HEK293 (cell line): ENCODE measurements at regions not wholly inside any gene's neighbourhood (a gene's known extent, or its start where the extent isn't known, plus 50 kb on each side); places are given as distances from the start of the nearest gene placed in this dataset.

Experiments
- CTCF ChIA-PET: fragments of 350-600 bp; formaldehyde crosslinking; extraction: SDS; loops from one replicate; lab custom pipeline; 2021; ENCODE audit warnings: antibody characterized with exemption; lab: Yijun Ruan, JAX
- POLR2A ChIA-PET: fragments of 300-600 bp; formaldehyde crosslinking; extraction: SDS; loops from one replicate; lab custom pipeline; 2020; ENCODE audit warnings: antibody characterized with exemption, inconsistent platforms; lab: Yijun Ruan, JAX
- H3K27ac ChIP-seq: fragments of 200-500 bp; sonication (Bioruptor generic); 2 replicates; pipeline ENCODE4 v1.5.1; 2014; ENCODE audit warnings: low read depth, low read length, control low read depth, inconsistent platforms; ENCODE audit errors: extremely low read depth
- H3K36me3 ChIP-seq, 2 experiments: fragments of 200-500 bp in 1 of 2; sonication (Bioruptor generic) in 1 of 2; 1 replicate in 1 of 2; 2 replicates in 1 of 2; pipeline ENCODE4 v1.5.1; 2014 to 2017; ENCODE audit warnings: inconsistent platforms in 2 of 2, low read length in 2 of 2; ENCODE audit not compliant: control insufficient read depth in 2 of 2, insufficient read depth in 1 of 2
- H3K4me1 ChIP-seq: fragments of 200-500 bp; sonication (Bioruptor generic); 2 replicates; pipeline ENCODE4 v1.5.1; 2014; ENCODE audit warnings: mild to moderate bottlenecking, low read length, inconsistent platforms; ENCODE audit not compliant: control insufficient read depth, insufficient read depth
- H3K4me3 ChIP-seq: 2 replicates; pipeline ENCODE4 v1.5.1; 2011; ENCODE audit warnings: low read depth, mild to moderate bottlenecking, control low read depth, low read length, moderate library complexity
- H3K9me3 ChIP-seq: fragments of 200-500 bp; sonication (Bioruptor generic); 2 replicates; pipeline ENCODE4 v1.5.1; 2014; ENCODE audit warnings: low read depth, low read length, inconsistent platforms; ENCODE audit not compliant: control insufficient read depth, insufficient read depth
- BCL11A ChIP-seq: fragments of 450-650 bp; formaldehyde crosslinking; IDR thresholded peaks from 2 replicates; pipeline ENCODE4 v1.5.1; 2016; ENCODE audit warnings: low read depth, missing biosample characterization, missing genetic modification characterization
- FEZF1 ChIP-seq: fragments of 450-650 bp; formaldehyde crosslinking; IDR thresholded peaks from 2 replicates; pipeline ENCODE4 v1.5.1; 2016; ENCODE audit warnings: missing biosample characterization, missing genetic modification characterization
- GLIS1 ChIP-seq: fragments of 450-650 bp; formaldehyde crosslinking; IDR thresholded peaks from 2 replicates; pipeline ENCODE4 v1.5.1; 2016; ENCODE audit warnings: missing biosample characterization, missing genetic modification characterization
- OSR2 ChIP-seq: fragments of 450-650 bp; formaldehyde crosslinking; IDR thresholded peaks from 2 replicates; pipeline ENCODE4 v1.5.1; 2016; ENCODE audit warnings: missing biosample characterization, missing genetic modification characterization
- PRDM4 ChIP-seq: fragments of 450-650 bp; formaldehyde crosslinking; IDR thresholded peaks from 2 replicates; pipeline ENCODE4 v1.5.1; 2017; ENCODE audit warnings: missing biosample characterization, missing genetic modification characterization
- SCRT2 ChIP-seq: fragments of 450-650 bp; formaldehyde crosslinking; IDR thresholded peaks from 2 replicates; pipeline ENCODE4 v1.5.1; 2016; ENCODE audit warnings: missing biosample characterization, missing genetic modification characterization
- ZBTB11 ChIP-seq: fragments of 450-650 bp; formaldehyde crosslinking; conservative IDR thresholded peaks from 2 replicates; pipeline ENCODE4 v1.5.1; 2016; ENCODE audit warnings: low read depth, missing biosample characterization, missing genetic modification characterization
- ZBTB17 ChIP-seq: fragments of 450-650 bp; formaldehyde crosslinking; IDR thresholded peaks from 2 replicates; pipeline ENCODE4 v1.5.1; 2016; ENCODE audit warnings: missing biosample characterization, missing genetic modification characterization
- ZBTB20 ChIP-seq: fragments of 450-650 bp; formaldehyde crosslinking; IDR thresholded peaks from 2 replicates; pipeline ENCODE4 v1.5.1; 2016; ENCODE audit warnings: missing biosample characterization, missing genetic modification characterization
- ZBTB8A ChIP-seq: fragments of 450-650 bp; formaldehyde crosslinking; IDR thresholded peaks from 2 replicates; pipeline ENCODE4 v1.5.1; 2016; ENCODE audit warnings: missing biosample characterization, missing genetic modification characterization
- ZEB2 ChIP-seq: fragments of 450-650 bp; formaldehyde crosslinking; IDR thresholded peaks from 2 replicates; pipeline ENCODE4 v1.5.1; 2016; ENCODE audit warnings: missing biosample characterization, missing genetic modification characterization
- ZNF214 ChIP-seq: fragments of 450-650 bp; formaldehyde crosslinking; IDR thresholded peaks from 2 replicates; pipeline ENCODE4 v1.5.1; 2017; ENCODE audit warnings: missing biosample characterization, mild to moderate bottlenecking, missing genetic modification characterization, borderline replicate concordance
- ZNF239 ChIP-seq: fragments of 450-650 bp; formaldehyde crosslinking; IDR thresholded peaks from 2 replicates; pipeline ENCODE4 v1.5.1; 2016; ENCODE audit warnings: missing biosample characterization, missing genetic modification characterization
- ZNF24 ChIP-seq: fragments of 450-650 bp; formaldehyde crosslinking; IDR thresholded peaks from 2 replicates; pipeline ENCODE4 v1.5.1; 2016; ENCODE audit warnings: missing biosample characterization, missing genetic modification characterization
- ZNF423 ChIP-seq: fragments of 450-650 bp; formaldehyde crosslinking; IDR thresholded peaks from 2 replicates; pipeline ENCODE4 v1.5.1; 2016; ENCODE audit warnings: missing biosample characterization, missing genetic modification characterization
- ZNF48 ChIP-seq: fragments of 450-650 bp; formaldehyde crosslinking; IDR thresholded peaks from 2 replicates; pipeline ENCODE4 v1.5.1; 2016; ENCODE audit warnings: missing biosample characterization, missing genetic modification characterization
- ZNF629 ChIP-seq: fragments of 450-650 bp; formaldehyde crosslinking; IDR thresholded peaks from 2 replicates; pipeline ENCODE4 v1.5.1; 2017; ENCODE audit warnings: missing biosample characterization, missing genetic modification characterization
- ZNF664 ChIP-seq: fragments of 450-650 bp; formaldehyde crosslinking; IDR thresholded peaks from 2 replicates; pipeline ENCODE4 v1.5.1; 2016; ENCODE audit warnings: missing biosample characterization, missing genetic modification characterization
- ZNF776 ChIP-seq: fragments of 450-650 bp; formaldehyde crosslinking; IDR thresholded peaks from 2 replicates; pipeline ENCODE4 v1.5.0; 2017; ENCODE audit warnings: missing biosample characterization, missing genetic modification characterization, borderline replicate concordance
- ZNF785 ChIP-seq: fragments of 450-650 bp; formaldehyde crosslinking; IDR thresholded peaks from 2 replicates; pipeline ENCODE4 v1.5.1; 2016; ENCODE audit warnings: missing biosample characterization, missing genetic modification characterization
- TF ChIP-seq, protein P1 (sequence below): fragments of 450-650 bp; formaldehyde crosslinking; IDR thresholded peaks from 2 replicates; pipeline ENCODE4 v1.5.1; 2016; ENCODE audit warnings: missing biosample characterization, missing genetic modification characterization
- TF ChIP-seq, protein P2 (sequence below): fragments of 450-650 bp; IDR thresholded peaks from 2 replicates; pipeline ENCODE4 v1.5.1; 2018; ENCODE audit warnings: missing biosample characterization, mild to moderate bottlenecking, missing genetic modification characterization
- TF ChIP-seq, protein P3 (sequence below): fragments of 450-650 bp; IDR thresholded peaks from 2 replicates; pipeline ENCODE4 v1.5.1; 2018; ENCODE audit warnings: missing biosample characterization, missing genetic modification characterization
- TF ChIP-seq, protein P4 (sequence below): fragments of 450-650 bp; formaldehyde crosslinking; IDR thresholded peaks from 2 replicates; pipeline ENCODE4 v1.5.1; 2016; ENCODE audit warnings: missing biosample characterization, missing genetic modification characterization

GRCh38 chr12:73067616-73068015 lies 795.4 kb downstream of the TRHDE start:
- no peak overlapping the region for H3K27ac ChIP-seq
- ChIA-PET CTCF (no interaction called here), POLR2A (no interaction called here)
- no peaks in the 10 kb centered on the region for H3K4me1 ChIP-seq
- TF ChIP-seq ZNF239 (no peak), ZBTB8A (tag by site-specific recombination) (no peak), ZNF785 (tag by site-specific recombination) (no peak), PRDM4 (no peak), ZNF48 (tag by site-specific recombination) (no peak)
- H3K9me3 ChIP-seq = no peaks in the 10 kb centered on the region
- no peak overlapping the region for H3K4me3 ChIP-seq
- H3K36me3 ChIP-seq = no peaks in the 10 kb centered on the region

DNA sequence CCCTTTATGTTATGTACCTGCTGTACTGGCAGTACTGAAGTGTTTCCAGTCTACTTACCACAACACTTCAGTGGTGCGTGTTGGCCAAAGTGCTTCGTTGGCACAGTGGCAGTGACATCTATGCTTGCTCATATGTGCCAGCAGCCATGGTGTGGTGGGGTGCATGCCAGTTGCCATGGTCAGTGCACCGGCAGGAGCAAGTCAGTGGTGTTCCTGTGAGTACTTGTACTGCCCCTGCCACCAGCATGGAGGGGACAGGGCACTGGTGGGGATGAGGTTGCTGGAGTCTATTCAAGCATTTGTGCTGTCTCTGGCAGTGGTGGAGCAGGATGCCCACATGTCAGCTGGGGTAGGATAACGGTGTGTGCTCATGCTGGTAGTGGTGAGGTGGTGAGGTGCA lies 800.0 kb downstream of the TRHDE start:
- Histone ChIP-seq H3K9me3 (no peaks in the 10 kb centered on the region), H3K27ac (no peak overlapping the region), H3K4me1 (no peaks in the 10 kb centered on the region), H3K4me3 (no peak overlapping the region), H3K36me3 (no peaks in the 10 kb centered on the region)
- CTCF ChIA-PET = no interaction called here
- no peak for TF ChIP-seq ZNF776 (tag by site-specific recombination)
- TF ChIP-seq, protein P1, sequence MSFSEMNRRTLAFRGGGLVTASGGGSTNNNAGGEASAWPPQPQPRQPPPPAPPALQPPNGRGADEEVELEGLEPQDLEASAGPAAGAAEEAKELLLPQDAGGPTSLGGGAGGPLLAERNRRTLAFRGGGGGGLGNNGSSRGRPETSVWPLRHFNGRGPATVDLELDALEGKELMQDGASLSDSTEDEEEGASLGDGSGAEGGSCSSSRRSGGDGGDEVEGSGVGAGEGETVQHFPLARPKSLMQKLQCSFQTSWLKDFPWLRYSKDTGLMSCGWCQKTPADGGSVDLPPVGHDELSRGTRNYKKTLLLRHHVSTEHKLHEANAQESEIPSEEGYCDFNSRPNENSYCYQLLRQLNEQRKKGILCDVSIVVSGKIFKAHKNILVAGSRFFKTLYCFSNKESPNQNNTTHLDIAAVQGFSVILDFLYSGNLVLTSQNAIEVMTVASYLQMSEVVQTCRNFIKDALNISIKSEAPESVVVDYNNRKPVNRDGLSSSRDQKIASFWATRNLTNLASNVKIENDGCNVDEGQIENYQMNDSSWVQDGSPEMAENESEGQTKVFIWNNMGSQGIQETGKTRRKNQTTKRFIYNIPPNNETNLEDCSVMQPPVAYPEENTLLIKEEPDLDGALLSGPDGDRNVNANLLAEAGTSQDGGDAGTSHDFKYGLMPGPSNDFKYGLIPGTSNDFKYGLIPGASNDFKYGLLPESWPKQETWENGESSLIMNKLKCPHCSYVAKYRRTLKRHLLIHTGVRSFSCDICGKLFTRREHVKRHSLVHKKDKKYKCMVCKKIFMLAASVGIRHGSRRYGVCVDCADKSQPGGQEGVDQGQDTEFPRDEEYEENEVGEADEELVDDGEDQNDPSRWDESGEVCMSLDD (tag by site-specific recombination) = no peak
- no peak for TF ChIP-seq ZNF214 (tag by site-specific recombination)
- TF ChIP-seq ZBTB11 (tag by site-specific recombination) = no peak
- no peak for TF ChIP-seq GLIS1 (tag by site-specific recombination)
- TF ChIP-seq, protein P2, sequence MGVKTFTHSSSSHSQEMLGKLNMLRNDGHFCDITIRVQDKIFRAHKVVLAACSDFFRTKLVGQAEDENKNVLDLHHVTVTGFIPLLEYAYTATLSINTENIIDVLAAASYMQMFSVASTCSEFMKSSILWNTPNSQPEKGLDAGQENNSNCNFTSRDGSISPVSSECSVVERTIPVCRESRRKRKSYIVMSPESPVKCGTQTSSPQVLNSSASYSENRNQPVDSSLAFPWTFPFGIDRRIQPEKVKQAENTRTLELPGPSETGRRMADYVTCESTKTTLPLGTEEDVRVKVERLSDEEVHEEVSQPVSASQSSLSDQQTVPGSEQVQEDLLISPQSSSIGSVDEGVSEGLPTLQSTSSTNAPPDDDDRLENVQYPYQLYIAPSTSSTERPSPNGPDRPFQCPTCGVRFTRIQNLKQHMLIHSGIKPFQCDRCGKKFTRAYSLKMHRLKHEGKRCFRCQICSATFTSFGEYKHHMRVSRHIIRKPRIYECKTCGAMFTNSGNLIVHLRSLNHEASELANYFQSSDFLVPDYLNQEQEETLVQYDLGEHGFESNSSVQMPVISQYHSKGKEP (tag by site-specific recombination) = no peak
- TF ChIP-seq ZNF629 (tag by site-specific recombination) = no peak
- no peak for TF ChIP-seq ZBTB20
- no peak for TF ChIP-seq SCRT2 (tag by site-specific recombination)
- no peak for TF ChIP-seq FEZF1 (tag by site-specific recombination)
- TF ChIP-seq ZBTB17 = no peak
- TF ChIP-seq, protein P3, sequence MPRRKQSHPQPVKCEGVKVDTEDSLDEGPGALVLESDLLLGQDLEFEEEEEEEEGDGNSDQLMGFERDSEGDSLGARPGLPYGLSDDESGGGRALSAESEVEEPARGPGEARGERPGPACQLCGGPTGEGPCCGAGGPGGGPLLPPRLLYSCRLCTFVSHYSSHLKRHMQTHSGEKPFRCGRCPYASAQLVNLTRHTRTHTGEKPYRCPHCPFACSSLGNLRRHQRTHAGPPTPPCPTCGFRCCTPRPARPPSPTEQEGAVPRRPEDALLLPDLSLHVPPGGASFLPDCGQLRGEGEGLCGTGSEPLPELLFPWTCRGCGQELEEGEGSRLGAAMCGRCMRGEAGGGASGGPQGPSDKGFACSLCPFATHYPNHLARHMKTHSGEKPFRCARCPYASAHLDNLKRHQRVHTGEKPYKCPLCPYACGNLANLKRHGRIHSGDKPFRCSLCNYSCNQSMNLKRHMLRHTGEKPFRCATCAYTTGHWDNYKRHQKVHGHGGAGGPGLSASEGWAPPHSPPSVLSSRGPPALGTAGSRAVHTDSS = no peak
- no peak for TF ChIP-seq ZNF24
- no peak for TF ChIP-seq ZNF423 (tag by site-specific recombination)
- no peak for TF ChIP-seq BCL11A (tag by site-specific recombination)
- TF ChIP-seq ZNF664 = no peak
- no peak for TF ChIP-seq ZEB2 (tag by site-specific recombination)
- TF ChIP-seq, protein P4, sequence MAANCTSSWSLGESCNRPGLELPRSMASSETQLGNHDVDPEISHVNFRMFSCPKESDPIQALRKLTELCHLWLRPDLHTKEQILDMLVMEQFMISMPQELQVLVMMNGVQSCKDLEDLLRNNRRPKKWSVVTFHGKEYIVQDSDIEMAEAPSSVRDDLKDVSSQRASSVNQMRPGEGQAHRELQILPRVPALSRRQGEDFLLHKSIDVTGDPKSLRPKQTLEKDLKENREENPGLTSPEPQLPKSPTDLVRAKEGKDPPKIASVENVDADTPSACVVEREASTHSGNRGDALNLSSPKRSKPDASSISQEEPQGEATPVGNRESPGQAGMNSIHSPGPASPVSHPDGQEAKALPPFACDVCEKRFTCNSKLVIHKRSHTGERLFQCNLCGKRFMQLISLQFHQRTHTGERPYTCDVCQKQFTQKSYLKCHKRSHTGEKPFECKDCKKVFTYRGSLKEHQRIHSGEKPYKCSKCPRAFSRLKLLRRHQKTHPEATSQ (tag by site-specific recombination) = no peak
- TF ChIP-seq OSR2 = no peak
- POLR2A ChIA-PET = no interaction called here
